HG03354 (cell line): ENCODE measurements at regions not wholly inside any gene's neighbourhood (a gene's known extent, or its start where the extent isn't known, plus 50 kb on each side); places are given as distances from the start of the nearest gene placed in this dataset.
"Not testable (repeated sequence)": the region's sequence is repeated elsewhere in the genome, so short reads cannot be mapped to it uniquely, and the experiment has no call there.

ENCODE experiments used
- ATAC-seq: cut with Tn5 transposase; IDR thresholded peaks from one replicate; pipeline ENCODE4 v1.9.1; 2021; ENCODE audit warnings: mild to moderate bottlenecking; ENCODE audit not compliant: unreplicated experiment, poor library complexity, severe bottlenecking

- no peak for ATAC-seq
Observed at GRCh38 chr2:212723226-212723625, 184.6 kb upstream of the ERBB4 start.

GRCh38 chr2:212722046-212722445 is 183.4 kb upstream of the ERBB4 start:
- no peak for ATAC-seq

DNA sequence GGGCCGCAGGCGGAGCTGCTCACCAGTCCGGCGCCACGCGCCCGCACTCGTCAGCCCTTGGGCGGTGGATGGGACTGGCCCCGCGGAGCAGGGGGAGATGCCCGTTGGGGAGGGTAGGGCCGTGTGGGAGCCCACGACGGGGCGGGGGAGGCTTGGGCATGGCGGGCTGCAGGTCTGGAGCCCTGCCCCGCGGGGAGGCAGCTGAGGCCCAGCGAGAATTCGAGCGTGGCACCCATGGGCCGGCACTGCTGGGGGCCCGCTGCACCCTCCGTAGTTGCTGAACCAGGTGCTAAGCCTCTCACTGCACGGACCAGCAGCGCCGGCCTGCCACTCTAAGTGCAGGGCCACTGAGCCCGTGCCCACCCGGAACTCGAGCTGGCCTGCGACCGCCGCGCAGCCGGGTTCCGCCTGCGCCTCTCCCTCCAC is 182.4 kb upstream of the ERBB4 start:
- ATAC-seq, result no peak

GRCh38 chr2:212715411-212715810 is 176.8 kb upstream of the ERBB4 start:
- ATAC-seq, result not testable (repeated sequence)

GRCh38 chr2:212713681-212714080 is 175.1 kb upstream of the ERBB4 start:
- no peak for ATAC-seq

- no peak for ATAC-seq
Observed at GRCh38 chr2:212712991-212713390, 174.4 kb upstream of the ERBB4 start.

GRCh38 chr2:212712466-212712865 is 173.9 kb upstream of the ERBB4 start:
- ATAC-seq, result no peak

GRCh38 chr2:212711856-212712255 is 173.3 kb upstream of the ERBB4 start:
- no peak for ATAC-seq

GRCh38 chr2:212709280-212709679 is 170.7 kb upstream of the ERBB4 start:
- no peak for ATAC-seq

- ATAC-seq, result no peak
Observed at GRCh38 chr2:212708355-212708754, 169.8 kb upstream of the ERBB4 start.

- no peak for ATAC-seq
Observed at GRCh38 chr2:212695426-212695825, 156.8 kb upstream of the ERBB4 start.

- no peak for ATAC-seq
Observed at GRCh38 chr2:212694398-212694797, 155.8 kb upstream of the ERBB4 start.

DNA sequence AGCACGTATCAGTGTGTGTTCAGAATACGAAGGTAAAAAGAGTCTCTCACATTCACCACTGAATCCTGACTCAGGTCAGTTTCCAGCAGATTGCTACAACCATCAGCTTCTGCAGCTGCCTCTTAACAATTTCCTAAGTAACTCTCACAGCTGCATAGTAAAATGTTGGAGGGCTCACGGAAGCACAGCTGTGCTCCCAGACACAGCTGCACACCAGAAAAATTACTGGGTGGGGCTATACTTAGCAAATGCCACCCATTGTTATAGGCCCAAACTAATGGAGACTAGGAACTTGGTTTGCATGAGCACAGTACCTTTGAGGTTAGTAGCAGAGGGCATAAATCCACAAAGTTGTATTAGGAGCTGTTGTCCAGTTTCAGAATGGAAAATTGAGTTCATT is 153.9 kb upstream of the ERBB4 start:
- ATAC-seq, result no peak

DNA sequence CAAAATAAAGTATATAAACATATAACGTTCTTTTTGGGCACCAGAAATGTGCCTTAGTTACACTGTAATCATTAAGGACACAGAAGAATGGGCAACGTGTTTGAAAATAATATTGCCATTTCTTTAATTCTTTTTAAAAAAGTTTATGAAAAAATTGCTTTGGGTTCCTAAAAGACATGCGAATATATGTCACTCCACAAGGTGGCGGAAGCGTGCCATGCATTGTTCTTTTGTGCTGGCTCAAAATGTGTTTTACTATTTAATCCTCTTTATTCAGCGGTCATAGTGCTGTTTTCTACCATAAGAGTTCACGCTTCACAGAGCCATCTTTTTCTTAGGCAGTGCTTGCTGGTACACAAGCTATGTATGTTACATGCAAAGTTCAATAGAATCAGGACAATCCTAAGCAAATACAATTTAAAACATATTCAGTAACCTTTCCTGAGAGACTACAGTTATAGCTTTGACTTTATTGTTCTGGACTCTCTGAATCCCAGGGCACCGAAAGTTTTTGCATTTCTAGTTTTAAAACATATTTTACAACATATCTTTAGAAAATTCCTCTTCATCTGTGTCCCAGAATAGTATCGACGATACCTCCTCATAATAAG is 147.8 kb upstream of the ERBB4 start:
- peak; percentile 77 for ATAC-seq

GRCh38 chr2:212683346-212684097 is 144.9 kb upstream of the ERBB4 start:
- ATAC-seq, result no peak

GRCh38 chr2:212682937-212683336 is 144.3 kb upstream of the ERBB4 start:
- ATAC-seq, result no peak

- no peak for ATAC-seq
Observed at GRCh38 chr2:212677466-212677865, 138.9 kb upstream of the ERBB4 start.

- ATAC-seq, result no peak
Observed at GRCh38 chr2:212672186-212672585, 133.6 kb upstream of the ERBB4 start.

- ATAC-seq, result no peak
Observed at GRCh38 chr2:212669761-212670160, 131.2 kb upstream of the ERBB4 start.

- ATAC-seq, result peak; percentile 49
Observed at GRCh38 chr2:212667751-212668316, 129.2 kb upstream of the ERBB4 start.

DNA sequence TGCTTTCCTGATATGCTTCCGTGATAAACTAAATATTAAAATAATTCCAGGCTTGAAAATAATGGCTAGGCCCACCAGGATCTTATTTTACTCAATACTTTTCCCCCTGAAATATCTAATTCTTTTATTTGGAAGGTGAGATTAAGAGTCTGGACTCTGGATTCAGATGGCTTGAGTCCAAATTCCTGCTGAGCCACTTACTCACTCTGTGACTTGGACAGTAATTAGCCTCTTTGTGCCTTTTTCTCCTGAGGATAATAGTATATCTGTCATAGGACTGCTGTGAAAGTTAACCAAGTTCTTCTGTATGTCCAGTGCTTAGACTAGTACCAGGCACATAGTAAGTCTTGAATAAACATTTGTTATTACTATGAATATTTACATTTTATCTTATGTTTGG is 127.3 kb upstream of the ERBB4 start:
- no peak for ATAC-seq
